ENCODE measurements at regions not wholly inside any gene's neighbourhood (a gene's known extent, or its start where the extent isn't known, plus 50 kb on each side); places are given as distances from the start of the nearest gene placed in this dataset.

DNA sequence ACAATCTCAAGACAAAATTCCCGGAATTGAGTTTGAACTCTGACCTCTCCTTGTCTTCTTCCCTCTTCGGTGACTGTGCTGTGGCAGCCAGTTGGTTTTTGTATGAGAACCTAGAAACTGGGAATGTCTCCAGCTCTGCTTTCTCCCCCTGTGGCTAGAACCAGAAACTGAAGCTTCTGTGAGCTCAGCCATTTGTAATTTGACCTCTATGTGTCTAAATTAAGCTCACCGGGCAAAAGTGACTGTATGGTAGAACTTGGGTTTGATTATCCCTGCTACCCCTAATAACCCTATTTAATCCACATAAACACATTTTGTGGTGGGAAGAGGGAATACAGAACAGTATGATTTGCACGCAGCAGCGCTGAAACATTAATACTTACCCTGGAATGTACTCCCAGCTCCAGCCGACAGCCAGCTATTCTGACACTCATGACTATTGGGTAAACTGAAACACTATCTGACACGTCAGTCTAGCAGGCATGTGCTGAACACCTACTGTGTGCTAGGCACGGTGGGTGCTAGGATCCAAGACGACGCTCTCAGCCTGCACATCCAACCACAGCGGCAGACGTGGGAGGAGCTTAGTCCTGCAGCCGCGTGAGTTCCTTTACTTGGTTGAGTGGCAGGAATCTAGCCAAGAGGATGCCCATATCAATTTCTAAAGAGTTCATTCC, 324.8 kb downstream of the SFMBT2 start:
- no peak for TF ChIP-seq CTCF (IDR thresholded peaks at IDR 0.05 in 2 of 3, conservative IDR thresholded peaks at IDR 0.05 in 1 of 3; ENCODE audit: borderline replicate concordance in 1 of 3, insufficient read depth in 1 of 3, low read depth in 2 of 3, low read length in 2 of 3)
- TF ChIP-seq POLR2A (IDR thresholded peaks at IDR 0.05; ENCODE audit: borderline replicate concordance, extremely low read depth, insufficient read depth, insufficient read length) = no peak
- no peak for TF ChIP-seq MAX (IDR thresholded peaks at IDR 0.05)

Data from HCT116 (cell line).